ENCODE measurements at regions not wholly inside any gene's neighbourhood (a gene's known extent, or its start where the extent isn't known, plus 50 kb on each side); places are given as distances from the start of the nearest gene placed in this dataset.

DNA sequence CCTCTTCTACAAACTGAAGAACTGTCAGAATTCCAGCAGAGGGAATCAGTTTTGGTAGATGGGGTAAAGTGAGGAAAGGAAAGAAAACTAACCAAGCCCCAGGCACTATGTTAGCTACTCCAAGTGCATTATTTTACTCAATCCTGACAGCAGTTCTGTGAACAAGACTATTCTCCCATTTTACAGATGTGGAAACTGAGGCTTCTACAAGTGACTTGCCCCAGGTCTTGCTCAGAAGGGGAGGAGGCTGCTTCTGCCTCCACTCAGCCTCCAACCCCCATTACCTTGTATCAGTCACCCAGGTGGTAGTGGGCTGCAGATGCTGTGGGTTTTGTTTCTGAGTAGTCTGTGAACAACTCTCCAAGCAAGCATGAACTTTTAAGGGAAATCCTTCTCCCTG, 315.2 kb upstream of the MAF start:
- no peak for DNase-seq

GRCh38 chr16:79914961-79915720, 314.6 kb upstream of the MAF start:
- DNase-seq = no peak

DNA sequence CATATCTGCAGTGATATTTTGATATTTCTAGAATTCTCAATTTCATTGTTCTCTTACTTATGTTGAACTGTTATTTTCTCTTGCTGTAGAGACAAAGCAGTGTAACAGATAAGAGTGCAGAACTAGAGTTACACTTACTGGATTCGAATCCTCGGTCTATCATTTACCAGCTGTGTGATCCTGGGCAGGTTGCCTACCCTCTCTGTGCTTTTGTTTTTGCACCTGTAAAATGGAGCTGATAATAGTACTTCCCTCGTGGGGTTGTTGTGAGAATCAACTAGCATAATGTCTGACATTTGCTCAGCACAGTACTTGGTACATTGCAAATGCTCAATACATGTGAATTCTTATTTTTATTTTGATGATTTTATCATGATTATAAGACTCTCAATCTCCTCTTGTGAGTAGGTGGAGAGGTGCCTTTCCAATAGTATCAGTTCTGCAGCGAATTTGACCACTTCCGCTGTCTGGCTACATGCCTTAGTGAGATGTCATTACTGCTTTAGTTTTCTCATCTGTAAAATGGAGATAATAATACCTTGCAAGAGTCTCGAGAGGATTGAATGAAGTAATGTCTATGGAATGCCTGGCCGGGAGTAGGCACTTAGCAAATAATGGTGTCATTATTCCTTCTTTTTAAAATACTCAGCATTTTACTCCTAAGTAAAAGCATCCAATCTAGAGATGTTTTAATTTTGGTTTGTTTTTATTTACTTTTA, 312.2 kb upstream of the MAF start:
- DNase-seq = no peak

GRCh38 chr16:79911660-79912059, 311.1 kb upstream of the MAF start:
- DNase-seq = no peak

- DNase-seq = no peak
Measured at GRCh38 chr16:79909571-79909970, 309.0 kb upstream of the MAF start.

- no peak for DNase-seq
Measured at GRCh38 chr16:79903471-79903870, 302.9 kb upstream of the MAF start.

GRCh38 chr16:79902351-79902750, 301.8 kb upstream of the MAF start:
- no peak for DNase-seq

DNA sequence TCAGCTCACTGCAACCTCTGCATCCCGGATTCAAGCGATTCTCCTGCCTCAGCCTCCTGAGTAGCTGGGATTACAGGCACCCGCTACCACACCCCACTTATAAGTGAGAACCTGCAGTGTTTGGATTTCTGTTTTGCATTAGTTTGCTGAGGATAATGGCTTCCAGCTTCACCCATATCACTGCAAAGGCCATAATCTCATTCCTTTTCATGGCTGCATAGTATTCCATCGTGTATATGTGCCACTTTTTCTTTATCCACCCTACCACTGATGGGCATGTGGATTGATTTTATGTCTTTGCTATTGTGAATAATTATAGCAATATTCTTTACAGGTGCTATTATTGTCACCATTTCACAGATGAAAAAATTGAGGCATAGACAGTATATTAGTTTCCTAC, 301.0 kb upstream of the MAF start:
- no peak for DNase-seq

GRCh38 chr16:79899716-79900115, 299.2 kb upstream of the MAF start:
- no peak for DNase-seq

- no peak for DNase-seq
Measured at GRCh38 chr16:79899316-79899715, 298.8 kb upstream of the MAF start.

- DNase-seq = no peak
Measured at GRCh38 chr16:79898703-79899102, 298.2 kb upstream of the MAF start.

DNA sequence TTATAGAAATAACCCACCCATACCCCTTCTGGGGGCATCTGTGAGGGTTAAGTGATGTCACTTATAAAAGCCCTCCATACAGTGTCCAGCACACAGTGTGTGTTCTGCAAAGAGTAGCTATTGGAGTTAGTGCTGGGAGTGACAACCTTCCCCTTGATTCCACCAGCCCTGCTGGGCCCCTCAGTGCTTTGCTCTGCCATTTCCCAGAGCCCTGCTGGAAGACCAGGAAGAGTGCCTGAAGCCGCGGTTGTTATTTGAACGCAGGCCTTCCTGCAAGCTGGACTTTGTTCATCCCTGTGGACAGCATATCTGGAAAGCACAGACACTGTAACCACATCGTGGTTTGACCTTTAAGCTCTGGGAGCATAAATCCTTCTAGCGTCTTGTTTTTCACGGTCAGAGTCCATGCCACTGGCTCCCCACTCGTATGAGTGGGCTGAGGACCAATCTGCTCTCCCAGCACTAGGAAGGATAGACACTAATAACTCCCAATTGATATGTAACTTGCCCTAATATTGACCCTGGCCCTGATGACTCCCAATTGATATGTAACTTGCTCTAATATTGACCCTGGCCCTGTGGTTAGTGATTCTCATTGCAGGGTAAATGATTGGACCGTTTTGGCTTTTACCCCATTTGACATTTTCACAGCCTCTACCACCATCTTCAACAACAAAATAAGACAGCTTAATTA, 297.1 kb upstream of the MAF start:
- DNase-seq = no peak

DNA sequence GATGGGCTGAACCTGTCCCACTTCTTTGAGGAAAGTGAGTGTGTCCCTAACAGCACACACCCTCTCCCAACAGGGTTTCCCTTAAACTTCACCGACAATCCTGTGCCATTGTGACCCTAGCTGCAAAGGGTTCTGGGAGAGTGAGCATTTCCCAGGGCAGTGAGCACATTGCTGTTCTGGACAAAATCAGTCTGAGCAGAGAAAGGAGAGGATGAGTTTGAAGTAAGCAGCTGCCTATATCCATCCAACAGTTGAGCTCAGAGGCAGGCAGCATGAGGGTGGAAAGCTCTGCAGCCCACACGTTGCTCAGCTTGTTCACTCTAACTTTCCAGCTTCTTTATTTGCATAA, 296.5 kb upstream of the MAF start:
- no peak for DNase-seq

- no peak for DNase-seq
Measured at GRCh38 chr16:79895917-79896203, 295.3 kb upstream of the MAF start.

- DNase-seq = no peak
Measured at GRCh38 chr16:79895053-79895916, 294.7 kb upstream of the MAF start.

DNA sequence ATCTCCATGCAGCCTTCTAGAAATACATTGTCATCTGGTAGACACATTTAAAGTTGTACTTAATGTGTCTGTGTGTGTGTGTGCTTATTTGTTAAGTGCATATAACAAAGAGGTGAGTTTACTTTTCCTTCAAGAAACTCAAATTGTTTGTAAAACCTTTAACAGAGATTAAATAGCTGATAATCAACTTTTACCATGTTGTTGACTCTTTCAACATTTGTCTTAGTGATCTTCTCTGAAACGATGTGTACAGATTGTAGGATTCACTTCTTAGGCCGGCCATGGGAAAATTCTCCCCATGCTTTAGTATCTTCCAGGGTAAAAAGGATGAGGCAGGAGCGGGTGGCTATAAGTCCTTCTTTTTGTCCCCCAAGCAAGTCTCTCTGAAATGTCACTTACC, 292.9 kb upstream of the MAF start:
- DNase-seq = no peak

GRCh38 chr16:79892278-79892677, 291.7 kb upstream of the MAF start:
- DNase-seq = no peak

GRCh38 chr16:79891458-79891857, 290.9 kb upstream of the MAF start:
- DNase-seq = no peak

DNA sequence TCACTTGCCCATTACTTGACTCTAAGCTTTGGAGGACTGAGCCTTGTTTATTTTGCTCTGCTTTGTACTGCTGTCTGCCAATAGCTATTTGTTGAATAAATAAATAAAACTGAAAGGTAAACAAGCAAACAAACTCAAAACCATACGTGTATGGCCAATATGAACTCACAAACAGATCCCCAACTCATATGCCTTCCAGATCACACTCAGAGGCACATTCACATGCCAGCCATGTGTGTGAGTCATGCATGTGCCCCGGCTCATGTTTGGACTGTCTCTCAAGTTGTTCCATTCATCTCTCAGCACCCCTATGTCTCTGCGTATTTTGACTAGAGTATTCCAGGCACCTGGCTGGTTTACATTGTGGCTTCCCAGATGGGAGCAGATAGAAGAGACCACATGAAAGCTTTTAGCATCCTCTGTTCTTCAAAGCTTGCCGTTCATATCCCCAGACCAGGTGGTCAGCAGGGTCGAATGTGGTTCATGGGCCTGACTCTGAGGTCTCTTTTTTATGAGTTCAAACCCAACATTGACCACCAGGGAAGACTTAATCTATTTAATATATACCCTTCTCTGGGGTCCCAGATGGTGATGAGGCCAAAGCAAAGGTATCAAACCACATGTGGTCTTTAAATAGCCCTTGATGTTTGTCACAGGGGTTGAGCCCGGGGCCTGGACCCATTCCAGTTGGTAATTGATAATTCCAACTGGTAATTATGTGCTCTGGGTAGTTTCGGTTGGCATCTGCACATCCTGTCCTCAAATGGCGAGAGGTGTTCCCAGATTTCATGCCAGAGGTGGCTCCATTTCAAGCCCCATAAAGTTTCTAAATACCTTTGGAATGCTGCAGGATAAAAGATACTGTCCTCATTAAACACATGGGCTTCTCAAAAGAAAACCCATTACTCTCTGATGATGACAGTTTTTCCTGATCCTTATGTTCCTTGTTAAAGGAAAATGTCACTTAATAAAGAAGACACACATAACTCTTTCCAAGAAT, 287.3 kb upstream of the MAF start:
- DNase-seq = no peak

GRCh38 chr16:79885320-79885719, 284.8 kb upstream of the MAF start:
- no peak for DNase-seq

- no peak for DNase-seq
Measured at GRCh38 chr16:79883494-79883893, 283.0 kb upstream of the MAF start.

DNA sequence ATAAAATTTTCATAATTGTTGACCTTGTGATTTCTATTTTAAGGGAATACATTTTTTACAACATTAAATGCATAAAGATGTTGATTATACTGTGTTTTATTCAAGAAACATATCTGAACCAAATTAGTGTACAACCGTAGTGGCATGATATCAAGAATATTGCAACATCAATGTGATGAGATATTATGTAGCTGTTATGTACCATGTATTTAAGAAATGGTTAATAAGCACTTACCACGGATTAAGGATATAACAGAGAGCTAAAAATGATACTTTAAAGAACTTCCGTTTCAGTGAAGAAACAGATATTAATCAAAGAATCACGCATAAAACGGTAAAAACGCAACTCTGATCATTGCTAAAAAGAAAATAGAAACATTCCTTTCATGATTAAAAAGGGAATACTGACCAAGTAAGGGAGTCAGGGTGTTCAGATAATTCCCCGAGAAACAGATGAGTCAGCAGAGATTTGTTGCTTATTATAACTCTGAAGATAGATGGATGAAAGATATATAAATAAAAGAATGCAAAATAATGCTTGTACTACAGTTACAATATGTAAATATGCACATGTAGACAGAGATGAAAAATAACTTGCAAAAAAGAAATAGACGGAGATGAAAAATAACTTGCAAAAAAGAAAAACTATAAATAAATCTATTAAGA, 281.9 kb upstream of the MAF start:
- no peak for DNase-seq

Data from NCI-H748 treated with DMSO at 0.1 percent for 48 hours (cell line).